ENCODE measurements at regions not wholly inside any gene's neighbourhood (a gene's known extent, or its start where the extent isn't known, plus 50 kb on each side); places are given as distances from the start of the nearest gene placed in this dataset.
A peak's percentile ranks its signal among the peaks of the same experiment; 100 is the strongest.
"Not testable (repeated sequence)": the region's sequence is repeated elsewhere in the genome, so short reads cannot be mapped to it uniquely, and the experiment has no call there.

GRCh38 chrX:54615109-54615508, 85.1 kb downstream of the GNL3L start:
- no peak for DNase-seq

- no peak for DNase-seq
Observed at GRCh38 chrX:54633641-54634040, 103.6 kb downstream of the GNL3L start.

GRCh38 chrX:54639018-54639345, 109.0 kb downstream of the GNL3L start:
- peak; percentile 1 for DNase-seq

GRCh38 chrX:54639346-54640102, 109.5 kb downstream of the GNL3L start:
- peak; percentile 97 for DNase-seq

- no peak for DNase-seq
Observed at GRCh38 chrX:54640103-54640690, 110.2 kb downstream of the GNL3L start.

- no peak for DNase-seq
Observed at GRCh38 chrX:54640736-54641135, 110.7 kb downstream of the GNL3L start.

GRCh38 chrX:54641530-54641929, 111.5 kb downstream of the GNL3L start:
- DNase-seq: no peak

- DNase-seq: not testable (repeated sequence)
Observed at GRCh38 chrX:54647607-54648006, 117.6 kb downstream of the GNL3L start.

GRCh38 chrX:54659547-54659946, 129.5 kb downstream of the GNL3L start:
- DNase-seq: no peak

GRCh38 chrX:54675762-54676161, 122.3 kb downstream of the ITIH6 start:
- no peak for DNase-seq

GRCh38 chrX:54695231-54695630, 102.8 kb downstream of the ITIH6 start:
- peak; percentile 38 for DNase-seq

- peak; percentile 79 for DNase-seq
Observed at GRCh38 chrX:54695816-54696487, 102.1 kb downstream of the ITIH6 start.
